WTC11 (cell line): ENCODE measurements at regions not wholly inside any gene's neighbourhood (a gene's known extent, or its start where the extent isn't known, plus 50 kb on each side); places are given as distances from the start of the nearest gene placed in this dataset.

Experiments
- ATAC-seq: fragments of 200-7000 bp; cut with Tn5 transposase; 2 replicates; pipeline ENCODE4 v1.10.0; 2021; ENCODE audit warnings: mild to moderate bottlenecking, moderate library complexity
- CTCF ChIA-PET: fragments of 300-600 bp; sonication (Branson Sonifier 250); formaldehyde crosslinking; loops from one replicate; lab custom pipeline; 2021; ENCODE audit warnings: antibody characterized with exemption; lab: Charles Lee
- POLR2A ChIA-PET: fragments of 350-600 bp; sonication (Branson Sonifier 250); formaldehyde crosslinking; loops from one replicate; lab custom pipeline; 2021; ENCODE audit warnings: antibody characterized with exemption; lab: Charles Lee
- DNase-seq: peaks from one replicate; pipeline ENCODE4 v3.0.0; 2021; ENCODE audit warnings: low spot score
- H3K27ac Mint-ChIP-seq: 2 replicates; pipeline ENCODE4 v1.8.0; 2021; ENCODE audit warnings: mixed read lengths
- H3K27me3 Mint-ChIP-seq: 2 replicates; pipeline ENCODE4 v1.8.0; 2021; ENCODE audit warnings: low read depth, mild to moderate bottlenecking, moderate library complexity, mixed read lengths
- H3K36me3 Mint-ChIP-seq: 2 replicates; pipeline ENCODE4 v1.8.0; 2021; ENCODE audit warnings: mixed read lengths
- H3K4me1 Mint-ChIP-seq: 2 replicates; pipeline ENCODE4 v1.8.0; 2022; ENCODE audit warnings: mixed read lengths
- H3K4me3 Mint-ChIP-seq: 2 replicates; pipeline ENCODE4 v1.8.0; 2021; ENCODE audit warnings: mild to moderate bottlenecking, moderate library complexity, mixed read lengths
- H3K9me3 Mint-ChIP-seq: 2 replicates; pipeline ENCODE4 v1.8.0; 2021; ENCODE audit warnings: mixed read lengths
- ATF2 ChIP-seq: sonication (generic); formaldehyde crosslinking; IDR thresholded peaks from 2 replicates; pipeline ENCODE4 v1.8.1; 2022; ENCODE audit warnings: low read depth, missing genetic modification reagents, borderline replicate concordance
- CDX4 ChIP-seq: fragments of 250-450 bp; sonication (Bioruptor Pico); IDR thresholded peaks from 2 replicates; pipeline ENCODE4 v1.9.0; 2021; ENCODE audit warnings: moderate library complexity, mild to moderate bottlenecking, inconsistent platforms, borderline replicate concordance
- E2F5 ChIP-seq: sonication (generic); formaldehyde crosslinking; IDR thresholded peaks from 2 replicates; pipeline ENCODE4 v1.8.1; 2022; ENCODE audit warnings: mild to moderate bottlenecking, moderate library complexity, missing genetic modification reagents
- FOXP4 ChIP-seq: sonication (generic); formaldehyde crosslinking; IDR thresholded peaks from 2 replicates; pipeline ENCODE4 v1.8.0; 2022; ENCODE audit warnings: mild to moderate bottlenecking, missing genetic modification reagents
- HMGXB4 ChIP-seq: sonication (generic); formaldehyde crosslinking; IDR thresholded peaks from 2 replicates; pipeline ENCODE4 v1.8.1; 2023; ENCODE audit warnings: mild to moderate bottlenecking, moderate library complexity, missing genetic modification reagents
- JAZF1 ChIP-seq: fragments of 250-450 bp; sonication (Bioruptor Pico); IDR thresholded peaks from 2 replicates; pipeline ENCODE4 v1.9.0; 2021; ENCODE audit warnings: moderate library complexity, mild to moderate bottlenecking, inconsistent platforms
- MAX ChIP-seq: sonication (generic); formaldehyde crosslinking; IDR thresholded peaks from 2 replicates; pipeline ENCODE4 v1.8.0; 2022; ENCODE audit warnings: mild to moderate bottlenecking, missing genetic modification reagents
- MLX ChIP-seq: sonication (generic); formaldehyde crosslinking; IDR thresholded peaks from 2 replicates; pipeline ENCODE4 v1.8.1; 2023; ENCODE audit warnings: mild to moderate bottlenecking, missing genetic modification reagents, moderate library complexity
- NFATC4 ChIP-seq: fragments of 250-450 bp; sonication (Bioruptor Pico); IDR thresholded peaks from 2 replicates; pipeline ENCODE4 v1.9.0; 2021; ENCODE audit warnings: mild to moderate bottlenecking
- TCF7 ChIP-seq: sonication (generic); formaldehyde crosslinking; IDR thresholded peaks from 2 replicates; pipeline ENCODE4 v1.8.0; 2022; ENCODE audit warnings: mild to moderate bottlenecking, low read depth, missing genetic modification reagents, moderate library complexity
- TEAD4 ChIP-seq: sonication (generic); formaldehyde crosslinking; IDR thresholded peaks from 2 replicates; pipeline ENCODE4 v1.8.0; 2022; ENCODE audit warnings: mild to moderate bottlenecking, missing genetic modification reagents
- ZBTB21 ChIP-seq: sonication (generic); formaldehyde crosslinking; IDR thresholded peaks from 2 replicates; pipeline ENCODE4 v1.8.1; 2023; ENCODE audit warnings: mild to moderate bottlenecking, missing genetic modification reagents, borderline replicate concordance
- ZBTB43 ChIP-seq: sonication (generic); formaldehyde crosslinking; IDR thresholded peaks from 2 replicates; pipeline ENCODE4 v1.8.1; 2023; ENCODE audit warnings: mild to moderate bottlenecking, missing genetic modification reagents
- ZMAT4 ChIP-seq: fragments of 250-450 bp; sonication (Bioruptor Pico); IDR thresholded peaks from 2 replicates; pipeline ENCODE4 v1.9.0; 2021; ENCODE audit warnings: mild to moderate bottlenecking
- ZNF281 ChIP-seq: sonication (generic); formaldehyde crosslinking; IDR thresholded peaks from 2 replicates; pipeline ENCODE4 v1.8.0; 2023; ENCODE audit warnings: mild to moderate bottlenecking, missing genetic modification reagents

- TF ChIP-seq E2F5 (CRISPR knock-in tag) (no peak), HMGXB4 (CRISPR knock-in tag) (no peak), ZBTB21 (no peak), ATF2 (no peak), MLX (CRISPR knock-in tag) (no peak), JAZF1 (CRISPR knock-in tag) (no peak)
These were observed 280.8 kb downstream of the ARHGAP12 start (continued) for GRCh38 chr10:31647861-31648260.

GRCh38 chr10:31646519-31646918, 282.1 kb downstream of the ARHGAP12 start:
- no peak for TF ChIP-seq JAZF1 (CRISPR knock-in tag)
- no peak for TF ChIP-seq ZBTB43 (CRISPR knock-in tag)
- no peak for TF ChIP-seq MAX (CRISPR knock-in tag)
- TF ChIP-seq CDX4 (CRISPR knock-in tag): no peak
- no peak for TF ChIP-seq ZMAT4 (CRISPR knock-in tag)
- TF ChIP-seq ZNF281 (CRISPR knock-in tag): no peak
- no peak for TF ChIP-seq ZBTB21
- CTCF ChIA-PET: interaction anchor here (1.2 kb wide), 1 partner anchor 33 kb away, joined by 3 read pairs; no protein-coding TSS in a partner anchor

GRCh38 chr10:31645786-31646185, 282.8 kb downstream of the ARHGAP12 start:
- Mint-ChIP-seq H3K36me3 (0 out of 2 replicates have a peak, but pooled peaks cover 2% of the 10 kb centered on the region), H3K9me3 (peaks cover 19% of the 10 kb centered on the region)
- TF ChIP-seq MLX (CRISPR knock-in tag) (no peak), E2F5 (CRISPR knock-in tag) (no peak), FOXP4 (CRISPR knock-in tag) (no peak), ZBTB21 (no peak), TEAD4 (CRISPR knock-in tag) (no peak), NFATC4 (CRISPR knock-in tag) (no peak), TCF7 (no peak)

More at GRCh38 chr10:31646519-31646918, 282.1 kb downstream of the ARHGAP12 start:
- H3K27ac Mint-ChIP-seq: no peak overlapping the region
- H3K9me3 Mint-ChIP-seq: peaks cover 15% of the 10 kb centered on the region; the same call in 1 of the 2 replicates
- DNase-seq: no peak
- no peak for ATAC-seq
- H3K4me1 Mint-ChIP-seq: peaks cover 6% of the 10 kb centered on the region
- POLR2A ChIA-PET: no interaction called here
- 0 out of 2 replicates have a peak, but pooled peaks cover 2% of the 10 kb centered on the region for H3K36me3 Mint-ChIP-seq
- H3K27me3 Mint-ChIP-seq: no peaks in the 10 kb centered on the region
- no peak overlapping the region for H3K4me3 Mint-ChIP-seq

More at GRCh38 chr10:31645786-31646185, 282.8 kb downstream of the ARHGAP12 start:
- H3K4me1 Mint-ChIP-seq: peaks cover 6% of the 10 kb centered on the region
- H3K27ac Mint-ChIP-seq: no peak overlapping the region
- no peak for DNase-seq
- no peak for ATAC-seq
- no peak overlapping the region for H3K4me3 Mint-ChIP-seq
- ChIA-PET POLR2A (no interaction called here), CTCF (no interaction called here)
- H3K27me3 Mint-ChIP-seq: no peaks in the 10 kb centered on the region
